ENCODE measurements at regions not wholly inside any gene's neighbourhood (a gene's known extent, or its start where the extent isn't known, plus 50 kb on each side); places are given as distances from the start of the nearest gene placed in this dataset.

DNA sequence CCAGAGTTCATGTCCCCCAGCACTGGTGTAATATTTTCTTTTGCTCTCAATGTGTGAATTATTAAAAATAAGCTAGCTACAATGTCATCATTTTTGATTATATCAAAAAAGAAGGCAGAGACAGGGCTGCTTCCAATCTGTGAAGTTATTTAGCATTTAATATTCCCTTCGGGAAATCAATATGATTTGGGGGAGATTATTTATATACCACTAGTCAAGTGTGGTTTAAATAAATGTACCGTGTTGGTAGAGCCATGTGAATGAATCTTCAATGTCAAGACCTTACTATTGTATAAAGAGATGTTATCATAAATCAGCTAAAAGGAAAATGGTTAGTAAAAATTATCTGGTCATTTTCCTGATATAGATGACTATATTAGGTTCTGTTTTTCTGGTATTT is 87.4 kb upstream of the MID1 start:
- TF ChIP-seq POLR2A (IDR thresholded peaks at IDR 0.05) (no peak), POLR2AphosphoS5 (IDR thresholded peaks at IDR 0.05; ENCODE audit: insufficient read depth in 1 of 2, low read depth in 1 of 2) (no peak)
- TF ChIP-seq, protein P1, sequence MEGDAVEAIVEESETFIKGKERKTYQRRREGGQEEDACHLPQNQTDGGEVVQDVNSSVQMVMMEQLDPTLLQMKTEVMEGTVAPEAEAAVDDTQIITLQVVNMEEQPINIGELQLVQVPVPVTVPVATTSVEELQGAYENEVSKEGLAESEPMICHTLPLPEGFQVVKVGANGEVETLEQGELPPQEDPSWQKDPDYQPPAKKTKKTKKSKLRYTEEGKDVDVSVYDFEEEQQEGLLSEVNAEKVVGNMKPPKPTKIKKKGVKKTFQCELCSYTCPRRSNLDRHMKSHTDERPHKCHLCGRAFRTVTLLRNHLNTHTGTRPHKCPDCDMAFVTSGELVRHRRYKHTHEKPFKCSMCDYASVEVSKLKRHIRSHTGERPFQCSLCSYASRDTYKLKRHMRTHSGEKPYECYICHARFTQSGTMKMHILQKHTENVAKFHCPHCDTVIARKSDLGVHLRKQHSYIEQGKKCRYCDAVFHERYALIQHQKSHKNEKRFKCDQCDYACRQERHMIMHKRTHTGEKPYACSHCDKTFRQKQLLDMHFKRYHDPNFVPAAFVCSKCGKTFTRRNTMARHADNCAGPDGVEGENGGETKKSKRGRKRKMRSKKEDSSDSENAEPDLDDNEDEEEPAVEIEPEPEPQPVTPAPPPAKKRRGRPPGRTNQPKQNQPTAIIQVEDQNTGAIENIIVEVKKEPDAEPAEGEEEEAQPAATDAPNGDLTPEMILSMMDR (IDR thresholded peaks at IDR 0.05), result no peak
- Histone ChIP-seq H3K27me3 (no peaks in the 10 kb centered on the region), H3K4me3 (no peak overlapping the region), H3K4me1 (no peaks in the 10 kb centered on the region), H3K9me3 (no peaks in the 10 kb centered on the region), H3K36me3 (no peaks in the 10 kb centered on the region), H3K27ac (no peak overlapping the region)
- intact Hi-C loops (cut with DNase I), result no loop called here
- DNase-seq (ENCODE audit: extremely low spot score in 2 of 2), result no peak

DNA sequence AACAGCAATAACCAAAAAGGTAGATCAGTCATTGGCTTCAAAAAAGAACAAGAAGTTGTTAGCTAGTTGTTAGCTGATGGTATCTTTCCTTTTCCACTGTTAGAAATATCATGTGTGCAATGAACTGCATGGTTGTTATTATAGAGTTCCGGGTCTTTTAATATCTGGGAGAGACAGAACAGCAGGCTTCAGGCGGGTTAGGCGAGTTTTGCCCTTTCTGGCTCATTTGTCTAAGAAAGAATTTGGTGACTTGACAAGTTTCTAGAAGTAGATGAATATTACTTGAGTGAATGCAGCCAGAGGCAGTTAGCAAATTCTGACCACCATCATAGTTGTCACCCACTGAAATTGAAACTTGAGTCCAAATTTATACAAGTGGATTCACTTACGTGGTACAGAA is 88.9 kb upstream of the MID1 start:
- no peaks in the 10 kb centered on the region for H3K4me1 ChIP-seq

DNA sequence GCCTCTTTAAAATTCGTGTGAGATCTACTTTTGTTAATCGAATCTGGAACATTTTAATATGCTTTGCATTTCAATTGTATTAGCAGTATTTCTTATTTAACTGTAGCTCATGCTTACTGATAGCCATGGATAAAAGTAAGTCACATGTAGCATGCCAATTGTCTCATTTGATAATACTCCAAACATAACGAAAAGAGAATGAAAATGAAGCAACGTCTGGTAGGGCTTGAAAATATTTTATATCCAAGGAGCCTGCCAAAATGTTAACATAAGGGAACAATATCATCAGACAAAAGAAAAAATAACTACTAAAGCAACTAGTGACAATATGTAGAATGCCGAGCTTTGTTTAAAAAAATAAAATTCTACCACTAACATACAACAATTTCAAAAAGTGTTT is 94.1 kb upstream of the MID1 start:
- intact Hi-C loops (cut with DNase I), result no loop called here
- H3K36me3 ChIP-seq, result no peaks in the 10 kb centered on the region
- H3K27me3 ChIP-seq, result no peaks in the 10 kb centered on the region
- H3K27ac ChIP-seq, result no peak overlapping the region
- H3K4me3 ChIP-seq, result no peak overlapping the region
- DNase-seq (ENCODE audit: extremely low spot score in 2 of 2), result no peak
- H3K4me1 ChIP-seq, result no peaks in the 10 kb centered on the region
- no peaks in the 10 kb centered on the region for H3K9me3 ChIP-seq
- TF ChIP-seq POLR2A (IDR thresholded peaks at IDR 0.05), result no peak
- no peak for TF ChIP-seq POLR2AphosphoS5 (IDR thresholded peaks at IDR 0.05; ENCODE audit: insufficient read depth in 1 of 2, low read depth in 1 of 2)
- TF ChIP-seq, protein P1 (IDR thresholded peaks at IDR 0.05), result no peak

More for the DNA sequence above, 88.9 kb upstream of the MID1 start:
- Histone ChIP-seq H3K27ac (no peak overlapping the region), H3K9me3 (no peaks in the 10 kb centered on the region), H3K27me3 (no peaks in the 10 kb centered on the region), H3K36me3 (no peaks in the 10 kb centered on the region), H3K4me3 (no peak overlapping the region)
- DNase-seq (ENCODE audit: extremely low spot score in 2 of 2), result no peak
- intact Hi-C loops (cut with DNase I), result no loop called here
- TF ChIP-seq, protein P1 (IDR thresholded peaks at IDR 0.05), result no peak
- TF ChIP-seq POLR2A (IDR thresholded peaks at IDR 0.05), result no peak
- TF ChIP-seq POLR2AphosphoS5 (IDR thresholded peaks at IDR 0.05; ENCODE audit: insufficient read depth in 1 of 2, low read depth in 1 of 2), result no peak

DNA sequence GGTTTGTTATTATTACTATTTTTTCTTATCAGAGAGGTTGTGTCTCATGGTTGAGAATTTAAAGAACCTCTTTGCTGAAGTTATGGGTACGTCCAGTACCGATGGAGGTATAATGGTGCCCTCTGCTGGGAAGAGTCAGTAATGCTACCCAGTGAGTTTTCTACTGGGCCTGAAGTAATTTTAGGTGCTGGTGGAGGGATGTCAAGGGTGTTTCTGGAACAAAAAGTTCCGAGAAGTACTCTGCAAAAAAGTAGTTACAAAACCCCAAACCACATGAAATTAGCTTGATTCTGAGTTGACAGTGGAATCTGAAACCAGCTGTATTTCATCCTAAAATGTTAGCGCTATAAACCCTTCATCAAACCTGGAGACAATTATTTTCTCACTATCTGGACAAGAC is 102.5 kb upstream of the MID1 start:
- TF ChIP-seq, protein P1 (IDR thresholded peaks at IDR 0.05), result peak; percentile 39 to 60 (median 50)
- TF ChIP-seq POLR2AphosphoS5 (IDR thresholded peaks at IDR 0.05; ENCODE audit: insufficient read depth in 1 of 2, low read depth in 1 of 2) (peak in 1 of 2 donors; percentile 17), POLR2A (IDR thresholded peaks at IDR 0.05) (no peak)
- H3K27ac ChIP-seq, result no peak overlapping the region
- intact Hi-C loops (cut with DNase I), result loop anchor here (10.0 kb wide), 1 partner anchor 538 kb away; no protein-coding TSS in a partner anchor
- no peaks in the 10 kb centered on the region for H3K27me3 ChIP-seq
- H3K4me3 ChIP-seq, result no peak overlapping the region
- H3K36me3 ChIP-seq, result no peaks in the 10 kb centered on the region
- no peak for DNase-seq (ENCODE audit: extremely low spot score in 2 of 2)
- no peaks in the 10 kb centered on the region for H3K9me3 ChIP-seq
- no peaks in the 10 kb centered on the region for H3K4me1 ChIP-seq

DNA sequence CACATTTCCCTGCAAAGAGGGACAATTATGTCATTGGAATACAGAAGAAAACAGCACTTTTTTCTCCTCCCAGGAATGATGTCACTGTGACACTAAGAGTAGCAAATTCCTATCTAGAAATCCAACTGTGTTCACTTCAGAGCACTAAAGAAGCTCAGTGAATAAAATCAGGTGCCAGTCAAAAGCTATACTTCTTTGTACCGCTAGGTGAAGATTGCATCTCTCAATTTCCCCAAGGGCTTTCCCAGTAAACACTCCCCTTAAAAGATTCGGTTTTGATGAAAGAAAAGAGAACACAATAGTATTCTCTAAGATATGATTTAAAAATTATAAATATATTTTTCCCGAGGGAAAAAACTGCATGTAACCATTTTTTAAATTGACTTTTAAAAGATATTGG is 104.7 kb upstream of the MID1 start:
- intact Hi-C loops (cut with DNase I), result loop anchor here (10.0 kb wide), 1 partner anchor 540 kb away; no protein-coding TSS in a partner anchor
- no peak for TF ChIP-seq POLR2AphosphoS5 (IDR thresholded peaks at IDR 0.05; ENCODE audit: insufficient read depth in 1 of 2, low read depth in 1 of 2)
- TF ChIP-seq, protein P1 (IDR thresholded peaks at IDR 0.05), result no peak
- TF ChIP-seq POLR2A (IDR thresholded peaks at IDR 0.05), result no peak
- no peak overlapping the region for H3K27ac ChIP-seq
- H3K27me3 ChIP-seq, result no peaks in the 10 kb centered on the region
- no peak for DNase-seq (ENCODE audit: extremely low spot score in 2 of 2)
- H3K4me1 ChIP-seq, result no peaks in the 10 kb centered on the region
- no peaks in the 10 kb centered on the region for H3K9me3 ChIP-seq
- no peak overlapping the region for H3K4me3 ChIP-seq
- H3K36me3 ChIP-seq, result no peaks in the 10 kb centered on the region
